ES-I3 (cell line): ENCODE measurements at regions not wholly inside any gene's neighbourhood (a gene's known extent, or its start where the extent isn't known, plus 50 kb on each side); places are given as distances from the start of the nearest gene placed in this dataset.

Experiments used
- H3K36me3 ChIP-seq: 2 replicates; pipeline ENCODE4 v1.6.1; 2013; ENCODE audit warnings: mild to moderate bottlenecking, low read length, control low read depth, moderate library complexity; ENCODE audit not compliant: insufficient read depth
- H3K4me1 ChIP-seq: 2 replicates; pipeline ENCODE4 v1.6.1; 2013; ENCODE audit warnings: mild to moderate bottlenecking, control low read depth, low read length; ENCODE audit not compliant: insufficient read depth
- H3K9ac ChIP-seq: 2 replicates; pipeline ENCODE4 v1.6.1; 2013; ENCODE audit warnings: low read depth, mild to moderate bottlenecking, low read length, moderate library complexity
- H3K9me3 ChIP-seq: 2 replicates; pipeline ENCODE4 v1.6.1; 2013; ENCODE audit warnings: mild to moderate bottlenecking, low read length, moderate library complexity; ENCODE audit not compliant: control insufficient read depth, insufficient read depth

- Histone ChIP-seq H3K9me3 (no peaks in the 10 kb centered on the region), H3K9ac (no peak overlapping the region), H3K4me1 (no peaks in the 10 kb centered on the region), H3K36me3 (no peaks in the 10 kb centered on the region)
These were observed 95.9 kb upstream of the ATP11B start for GRCh38 chr3:182697345-182697919.

- no peaks in the 10 kb centered on the region for H3K36me3 ChIP-seq
- no peaks in the 10 kb centered on the region for H3K9me3 ChIP-seq
- no peaks in the 10 kb centered on the region for H3K4me1 ChIP-seq
- no peak overlapping the region for H3K9ac ChIP-seq
These were observed 95.2 kb upstream of the ATP11B start for GRCh38 chr3:182698078-182698477.

GRCh38 chr3:182699550-182700170 is 93.6 kb upstream of the ATP11B start:
- Histone ChIP-seq H3K9ac (no peak overlapping the region), H3K36me3 (no peaks in the 10 kb centered on the region), H3K4me1 (no peaks in the 10 kb centered on the region), H3K9me3 (no peaks in the 10 kb centered on the region)

GRCh38 chr3:182702216-182702615 is 91.1 kb upstream of the ATP11B start:
- Histone ChIP-seq H3K4me1 (peaks cover 4% of the 10 kb centered on the region; the same call in 1 of the 2 replicates), H3K9me3 (no peaks in the 10 kb centered on the region), H3K9ac (no peak overlapping the region), H3K36me3 (no peaks in the 10 kb centered on the region)

GRCh38 chr3:182703233-182703632 is 90.1 kb upstream of the ATP11B start:
- Histone ChIP-seq H3K4me1 (peaks cover 4% of the 10 kb centered on the region; the same call in 1 of the 2 replicates), H3K9me3 (no peaks in the 10 kb centered on the region), H3K36me3 (no peaks in the 10 kb centered on the region), H3K9ac (no peak overlapping the region)

- H3K9ac ChIP-seq: no peak overlapping the region
- no peaks in the 10 kb centered on the region for H3K9me3 ChIP-seq
- H3K36me3 ChIP-seq: no peaks in the 10 kb centered on the region
- peaks cover 4% of the 10 kb centered on the region; the same call in 1 of the 2 replicates for H3K4me1 ChIP-seq
These were observed 88.4 kb upstream of the ATP11B start for GRCh38 chr3:182704926-182705325.

- Histone ChIP-seq H3K9me3 (no peaks in the 10 kb centered on the region), H3K4me1 (peaks cover 4% of the 10 kb centered on the region; the same call in 1 of the 2 replicates), H3K9ac (no peak overlapping the region), H3K36me3 (no peaks in the 10 kb centered on the region)
These were observed 84.5 kb upstream of the ATP11B start for GRCh38 chr3:182708810-182709209.

GRCh38 chr3:182709306-182709705 is 84.0 kb upstream of the ATP11B start:
- H3K36me3 ChIP-seq: no peaks in the 10 kb centered on the region
- no peaks in the 10 kb centered on the region for H3K9me3 ChIP-seq
- H3K9ac ChIP-seq: no peak overlapping the region
- peaks cover 4% of the 10 kb centered on the region; the same call in 1 of the 2 replicates for H3K4me1 ChIP-seq

- Histone ChIP-seq H3K9ac (no peak overlapping the region), H3K4me1 (no peaks in the 10 kb centered on the region)
These were observed 82.6 kb upstream of the ATP11B start for GRCh38 chr3:182710557-182711157.

GRCh38 chr3:182711261-182711683 is 82.0 kb upstream of the ATP11B start:
- no peaks in the 10 kb centered on the region for H3K4me1 ChIP-seq
- H3K9ac ChIP-seq: no peak overlapping the region
- no peaks in the 10 kb centered on the region for H3K36me3 ChIP-seq
- no peaks in the 10 kb centered on the region for H3K9me3 ChIP-seq

More at GRCh38 chr3:182710557-182711157, 82.6 kb upstream of the ATP11B start:
- Histone ChIP-seq H3K9me3 (no peaks in the 10 kb centered on the region), H3K36me3 (no peaks in the 10 kb centered on the region)

GRCh38 chr3:182711853-182712252 is 81.5 kb upstream of the ATP11B start:
- Histone ChIP-seq H3K9me3 (no peaks in the 10 kb centered on the region), H3K9ac (no peak overlapping the region), H3K4me1 (0 out of 2 replicates have a peak, but pooled peaks cover 5% of the 10 kb centered on the region), H3K36me3 (no peaks in the 10 kb centered on the region)

GRCh38 chr3:182713111-182713510 is 80.2 kb upstream of the ATP11B start:
- Histone ChIP-seq H3K9ac (no peak overlapping the region), H3K9me3 (no peaks in the 10 kb centered on the region), H3K36me3 (no peaks in the 10 kb centered on the region), H3K4me1 (0 out of 2 replicates have a peak, but pooled peaks cover 5% of the 10 kb centered on the region)

- Histone ChIP-seq H3K4me1 (0 out of 2 replicates have a peak, but pooled peaks cover 5% of the 10 kb centered on the region), H3K9ac (no peak overlapping the region), H3K36me3 (no peaks in the 10 kb centered on the region), H3K9me3 (no peaks in the 10 kb centered on the region)
These were observed 79.4 kb upstream of the ATP11B start for GRCh38 chr3:182713743-182714517.

GRCh38 chr3:182715006-182715405 is 78.3 kb upstream of the ATP11B start:
- Histone ChIP-seq H3K36me3 (no peaks in the 10 kb centered on the region), H3K9me3 (no peaks in the 10 kb centered on the region), H3K9ac (no peak overlapping the region), H3K4me1 (0 out of 2 replicates have a peak, but pooled peaks cover 5% of the 10 kb centered on the region)
